ENCODE measurements at regions not wholly inside any gene's neighbourhood (a gene's known extent, or its start where the extent isn't known, plus 50 kb on each side); places are given as distances from the start of the nearest gene placed in this dataset.

- no peak for DNase-seq (ENCODE audit: extremely low read depth, low read depth)
- TF ChIP-seq CTCF (IDR thresholded peaks at IDR 0.05; ENCODE audit: low read depth, low read length), result no peak
Observed at GRCh38 chr6:153771577-153771976, 267.5 kb upstream of the OPRM1 start.

- DNase-seq (ENCODE audit: extremely low read depth, low read depth), result no peak
- TF ChIP-seq CTCF (IDR thresholded peaks at IDR 0.05; ENCODE audit: low read depth, low read length), result no peak
Observed at GRCh38 chr6:153767127-153767526, 271.9 kb upstream of the OPRM1 start.

GRCh38 chr6:153758516-153758915, 280.5 kb upstream of the OPRM1 start:
- no peak for TF ChIP-seq CTCF (IDR thresholded peaks at IDR 0.05; ENCODE audit: low read depth, low read length)
- DNase-seq (ENCODE audit: extremely low read depth, low read depth), result no peak

GRCh38 chr6:153735761-153736160, 303.3 kb upstream of the OPRM1 start:
- no peak for DNase-seq (ENCODE audit: extremely low read depth, low read depth)
- no peak for TF ChIP-seq CTCF (IDR thresholded peaks at IDR 0.05; ENCODE audit: low read depth, low read length)

- no peak for TF ChIP-seq CTCF (IDR thresholded peaks at IDR 0.05; ENCODE audit: low read depth, low read length)
- no peak for DNase-seq (ENCODE audit: extremely low read depth, low read depth)
Observed at GRCh38 chr6:153729189-153729588, 309.9 kb upstream of the OPRM1 start.

GRCh38 chr6:153727885-153728284, 311.2 kb upstream of the OPRM1 start:
- DNase-seq (ENCODE audit: extremely low read depth, low read depth), result no peak
- TF ChIP-seq CTCF (IDR thresholded peaks at IDR 0.05; ENCODE audit: low read depth, low read length), result no peak

- TF ChIP-seq CTCF (IDR thresholded peaks at IDR 0.05; ENCODE audit: low read depth, low read length), result no peak
- DNase-seq (ENCODE audit: extremely low read depth, low read depth), result no peak
Observed at GRCh38 chr6:153725456-153725855, 313.6 kb upstream of the OPRM1 start.
